MM.1S (cell line): ENCODE measurements at regions not wholly inside any gene's neighbourhood (a gene's known extent, or its start where the extent isn't known, plus 50 kb on each side); places are given as distances from the start of the nearest gene placed in this dataset.

Experiments used
- EZH2 ChIP-seq: fragments of 300-600 bp; sonication (generic); optimal IDR thresholded peaks from 2 replicates; pipeline ENCODE3; 2017; ENCODE audit warnings: low read depth, mild to moderate bottlenecking, antibody characterized with exemption, low read length, mixed read lengths
- EZH2phosphoT487 ChIP-seq: fragments of 300-600 bp; sonication (generic); IDR thresholded peaks from 2 replicates; pipeline ENCODE4 v1.6.1; 2018; ENCODE audit warnings: antibody characterized with exemption, low read length
- TF ChIP-seq, protein P1 (sequence below): fragments of 300-600 bp; sonication (generic); IDR thresholded peaks from 2 replicates; pipeline ENCODE4 v1.5.1; 2016; ENCODE audit warnings: antibody characterized with exemption, low read length, mixed read lengths

- TF ChIP-seq, protein P1, sequence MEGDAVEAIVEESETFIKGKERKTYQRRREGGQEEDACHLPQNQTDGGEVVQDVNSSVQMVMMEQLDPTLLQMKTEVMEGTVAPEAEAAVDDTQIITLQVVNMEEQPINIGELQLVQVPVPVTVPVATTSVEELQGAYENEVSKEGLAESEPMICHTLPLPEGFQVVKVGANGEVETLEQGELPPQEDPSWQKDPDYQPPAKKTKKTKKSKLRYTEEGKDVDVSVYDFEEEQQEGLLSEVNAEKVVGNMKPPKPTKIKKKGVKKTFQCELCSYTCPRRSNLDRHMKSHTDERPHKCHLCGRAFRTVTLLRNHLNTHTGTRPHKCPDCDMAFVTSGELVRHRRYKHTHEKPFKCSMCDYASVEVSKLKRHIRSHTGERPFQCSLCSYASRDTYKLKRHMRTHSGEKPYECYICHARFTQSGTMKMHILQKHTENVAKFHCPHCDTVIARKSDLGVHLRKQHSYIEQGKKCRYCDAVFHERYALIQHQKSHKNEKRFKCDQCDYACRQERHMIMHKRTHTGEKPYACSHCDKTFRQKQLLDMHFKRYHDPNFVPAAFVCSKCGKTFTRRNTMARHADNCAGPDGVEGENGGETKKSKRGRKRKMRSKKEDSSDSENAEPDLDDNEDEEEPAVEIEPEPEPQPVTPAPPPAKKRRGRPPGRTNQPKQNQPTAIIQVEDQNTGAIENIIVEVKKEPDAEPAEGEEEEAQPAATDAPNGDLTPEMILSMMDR = no peak
- TF ChIP-seq EZH2phosphoT487 (no peak), EZH2 (no peak)
Observed at GRCh38 chr2:223700221-223700620, 98.1 kb upstream of the SCG2 start.
